Skin epidermis (tissue), 12 donors: ENCODE measurements at regions not wholly inside any gene's neighbourhood (a gene's known extent, or its start where the extent isn't known, plus 50 kb on each side); places are given as distances from the start of the nearest gene placed in this dataset.
"Not testable (repeated sequence)": the region's sequence is repeated elsewhere in the genome, so short reads cannot be mapped to it uniquely, and the experiment has no call there.

ENCODE experiments used
- H3K27ac ChIP-seq, 21 experiments: fragments of 200-600 bp; sonication (generic) in 11 of 21; one replicate each; pipeline ENCODE4 v1.5.0; 2020; ENCODE audit warnings: mild to moderate bottlenecking in 3 of 21, inconsistent platforms in 2 of 21, moderate library complexity in 2 of 21
- H3K4me3 ChIP-seq, 7 experiments: fragments of 200-600 bp; sonication (generic) in 2 of 7; one replicate each; pipeline ENCODE4 v1.5.0; 2020; ENCODE audit warnings: inconsistent platforms in 2 of 7, mild to moderate bottlenecking in 2 of 7, moderate library complexity in 1 of 7

DNA sequence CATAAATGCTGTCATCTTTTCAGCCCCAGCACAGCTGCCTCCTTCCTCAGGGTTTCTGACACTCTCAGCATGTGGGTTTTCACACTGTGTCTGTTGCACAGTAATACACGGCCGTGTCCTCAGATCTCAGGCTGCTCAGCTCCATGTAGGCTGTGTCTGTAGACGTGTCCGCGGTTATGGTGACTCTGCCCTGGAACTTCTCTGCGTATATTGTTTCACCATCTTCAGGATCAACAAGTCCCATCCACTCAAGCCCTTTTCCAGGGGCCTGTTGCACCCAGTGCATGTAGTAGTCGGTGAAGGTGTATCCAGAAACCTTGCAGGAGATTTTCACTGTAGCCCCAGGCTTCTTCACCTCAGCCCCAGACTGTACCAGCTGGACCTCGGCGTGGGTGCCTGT lies 1210.6 kb downstream of the TMEM121 start:
- Histone ChIP-seq H3K4me3 (no peak overlapping the region), H3K27ac (no peak overlapping the region)

DNA sequence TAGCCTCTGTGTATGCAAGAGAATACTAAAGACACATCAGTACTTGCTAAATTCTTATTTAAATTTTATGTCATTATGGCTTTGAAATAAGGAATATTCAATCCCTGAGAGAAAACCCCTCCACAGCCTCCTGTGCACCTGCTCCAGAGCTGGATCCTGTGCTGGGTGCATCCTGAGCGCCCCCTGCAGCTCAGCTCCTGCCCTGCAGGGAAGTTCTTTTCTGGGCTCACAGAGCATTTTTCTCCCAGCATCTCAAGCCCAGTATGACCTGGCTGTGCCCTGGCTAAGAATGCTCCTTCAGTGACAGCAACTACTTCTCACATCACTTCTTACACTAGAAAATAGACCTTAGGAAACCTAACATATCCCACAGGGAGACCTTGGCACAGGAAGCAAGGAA lies 1211.7 kb downstream of the TMEM121 start:
- no peak overlapping the region for H3K27ac ChIP-seq
- no peak overlapping the region for H3K4me3 ChIP-seq

- H3K4me3 ChIP-seq, H3K27ac ChIP-seq: not testable (repeated sequence)
Observed at GRCh38 chr14:106738598-106739258, 1212.3 kb downstream of the TMEM121 start.

GRCh38 chr14:106741086-106741827 lies 1214.9 kb downstream of the TMEM121 start:
- H3K4me3 ChIP-seq, H3K27ac ChIP-seq: not testable (repeated sequence)

DNA sequence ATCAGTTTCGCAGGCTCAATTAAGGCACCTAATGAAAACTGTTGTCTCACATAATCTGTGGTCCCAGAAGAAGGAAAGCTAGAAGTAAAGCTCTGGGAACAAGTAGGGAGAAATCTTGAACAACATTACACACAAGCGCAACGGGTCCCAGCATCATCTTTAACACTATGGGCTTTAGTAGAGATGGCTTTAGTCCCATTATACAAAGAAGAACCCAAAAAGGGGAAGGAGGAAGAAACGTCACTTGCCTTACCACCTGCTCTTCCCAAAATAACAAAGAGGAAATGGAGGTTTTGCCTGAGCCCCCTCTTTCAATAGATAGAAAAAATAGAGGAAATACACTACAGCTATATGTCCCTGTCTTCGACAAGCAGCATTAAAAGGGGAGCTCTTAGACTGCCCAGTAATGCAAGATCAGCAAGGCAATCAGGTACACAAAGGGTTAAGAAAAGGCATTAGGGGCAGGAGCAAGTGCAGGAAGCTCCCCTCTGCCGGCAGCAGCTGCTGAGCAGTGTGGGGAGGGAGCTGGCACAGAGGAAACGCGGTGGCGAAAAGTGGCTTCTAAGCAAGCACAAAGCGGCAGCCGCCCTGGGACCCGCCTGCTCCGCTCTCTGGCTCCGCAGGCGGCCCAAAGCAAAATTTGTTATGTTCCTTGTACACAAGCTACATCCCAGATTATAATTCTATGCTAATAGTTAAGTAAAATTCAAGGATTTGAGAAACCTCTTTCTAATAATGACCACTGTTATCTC lies 1218.8 kb downstream of the TMEM121 start:
- H3K4me3 ChIP-seq: not testable (repeated sequence)

GRCh38 chr14:106750089-106750488 lies 1223.7 kb downstream of the TMEM121 start:
- not testable (repeated sequence) for H3K4me3 ChIP-seq, H3K27ac ChIP-seq

More for the DNA sequence above, 1218.8 kb downstream of the TMEM121 start:
- not testable (repeated sequence) for H3K27ac ChIP-seq

DNA sequence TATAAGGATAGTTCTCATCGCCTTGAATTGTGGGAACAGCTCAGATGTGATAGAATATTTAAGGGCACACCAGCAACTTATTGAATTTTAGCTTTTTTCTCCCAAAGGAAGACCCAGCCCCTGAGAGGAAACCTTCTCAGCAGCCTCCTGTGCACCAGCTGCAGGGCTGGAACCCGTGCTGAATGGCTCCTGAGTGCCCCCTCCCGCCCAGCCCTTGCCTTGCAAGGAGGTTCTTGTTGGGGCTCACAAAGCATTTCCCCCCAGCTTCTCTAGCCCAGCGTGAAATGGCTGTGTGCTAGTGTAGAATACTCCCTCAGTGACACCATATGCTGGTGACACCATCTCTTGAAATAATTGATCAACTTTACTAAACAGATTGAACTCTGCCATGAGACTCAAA lies 1227.4 kb downstream of the TMEM121 start:
- not testable (repeated sequence) for H3K27ac ChIP-seq, H3K4me3 ChIP-seq

DNA sequence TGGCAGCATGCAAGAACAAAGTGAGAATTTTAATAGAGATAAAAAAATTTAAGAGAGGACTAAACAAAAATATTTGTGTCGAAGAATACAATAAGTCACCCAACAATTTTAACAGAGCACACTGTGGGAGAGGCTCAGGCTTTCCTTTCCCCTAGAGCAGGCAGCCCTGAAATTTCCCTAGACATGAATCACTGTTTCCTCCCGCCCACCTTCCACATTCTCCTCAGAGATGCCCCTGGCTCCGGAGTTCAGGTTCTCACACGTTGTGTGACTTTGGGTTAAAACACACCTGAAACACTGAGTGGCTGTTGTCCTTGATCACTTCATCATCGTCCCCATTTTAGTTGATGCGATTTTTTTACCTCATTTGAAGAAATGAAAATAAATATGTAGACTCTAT lies 1231.1 kb downstream of the TMEM121 start:
- H3K27ac ChIP-seq, H3K4me3 ChIP-seq: not testable (repeated sequence)

GRCh38 chr14:106761886-106762816 lies 1235.8 kb downstream of the TMEM121 start:
- H3K27ac ChIP-seq, H3K4me3 ChIP-seq: not testable (repeated sequence)

- not testable (repeated sequence) for H3K4me3 ChIP-seq, H3K27ac ChIP-seq
Observed at GRCh38 chr14:106764968-106765369, 1238.6 kb downstream of the TMEM121 start.

GRCh38 chr14:106766145-106766544 lies 1239.8 kb downstream of the TMEM121 start:
- no peak overlapping the region for H3K4me3 ChIP-seq
- no peak overlapping the region for H3K27ac ChIP-seq

DNA sequence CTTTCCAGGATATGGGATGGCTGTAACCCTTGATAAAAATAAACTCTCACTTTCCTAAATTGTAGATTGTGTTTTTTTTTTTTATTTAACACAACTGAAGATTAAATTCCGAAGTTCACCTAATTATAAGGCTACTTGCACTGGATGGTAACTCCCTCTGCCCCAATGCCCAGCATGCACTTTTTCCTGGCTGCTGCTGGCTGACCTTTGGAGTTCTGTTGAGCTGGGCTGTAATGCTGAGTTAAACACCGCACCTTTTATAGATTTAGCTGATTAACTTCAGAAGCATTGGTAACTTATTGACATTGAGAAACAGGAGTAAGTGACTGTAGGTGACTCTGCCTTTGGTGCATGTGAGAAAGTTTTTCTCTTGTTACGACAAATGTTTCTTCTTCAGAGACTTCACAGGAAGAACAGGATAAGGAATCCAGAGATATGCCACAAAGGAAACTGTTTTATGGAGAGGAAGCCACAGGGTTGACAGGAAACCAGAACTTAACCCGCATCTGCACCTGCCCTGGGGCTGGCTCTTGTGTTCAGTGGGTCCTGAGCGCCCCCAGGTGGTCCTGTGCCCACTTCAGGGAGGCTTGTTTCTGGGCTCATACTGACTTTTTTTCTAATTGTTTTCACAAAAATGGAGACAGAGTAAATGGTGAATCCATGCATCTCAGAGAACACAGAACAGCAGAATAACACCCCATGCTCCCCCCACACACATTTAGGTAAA lies 1240.3 kb downstream of the TMEM121 start:
- H3K4me3 ChIP-seq, H3K27ac ChIP-seq: not testable (repeated sequence)

- not testable (repeated sequence) for H3K27ac ChIP-seq, H3K4me3 ChIP-seq
Observed at GRCh38 chr14:106768230-106768629, 1241.8 kb downstream of the TMEM121 start.

DNA sequence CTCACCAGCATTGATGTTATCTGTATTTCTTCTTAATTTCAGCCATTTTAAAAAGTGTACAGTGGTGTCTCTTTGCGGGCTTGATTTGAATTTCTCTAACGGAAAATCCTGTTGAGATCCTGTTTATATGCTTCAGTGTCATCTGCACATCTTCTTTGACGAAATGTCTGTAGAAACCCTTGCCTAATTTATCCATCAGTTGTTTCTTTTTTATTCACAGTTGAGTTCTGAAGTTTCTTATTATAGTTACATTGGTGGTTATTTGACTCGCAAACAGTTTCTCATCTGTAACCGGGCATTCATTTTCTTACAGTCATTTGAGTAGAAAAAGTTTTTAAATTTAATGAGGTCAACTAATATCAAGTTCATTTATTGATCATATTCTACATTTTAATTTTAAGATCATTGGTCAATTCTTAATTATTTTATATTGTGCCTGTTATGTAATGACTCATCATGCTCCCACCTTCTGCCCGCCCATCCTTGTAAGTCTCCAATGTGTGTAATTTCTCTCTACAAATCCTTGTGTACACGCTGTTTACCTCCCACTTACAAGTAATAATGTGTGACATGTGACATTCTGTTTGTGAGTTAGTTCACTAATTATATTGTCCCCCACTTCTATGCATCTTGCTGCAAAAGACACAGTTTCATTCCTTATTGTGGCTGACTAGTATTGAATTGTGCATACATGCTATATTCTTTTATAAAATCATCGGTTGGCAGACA lies 1242.8 kb downstream of the TMEM121 start:
- not testable (repeated sequence) for H3K4me3 ChIP-seq, H3K27ac ChIP-seq

DNA sequence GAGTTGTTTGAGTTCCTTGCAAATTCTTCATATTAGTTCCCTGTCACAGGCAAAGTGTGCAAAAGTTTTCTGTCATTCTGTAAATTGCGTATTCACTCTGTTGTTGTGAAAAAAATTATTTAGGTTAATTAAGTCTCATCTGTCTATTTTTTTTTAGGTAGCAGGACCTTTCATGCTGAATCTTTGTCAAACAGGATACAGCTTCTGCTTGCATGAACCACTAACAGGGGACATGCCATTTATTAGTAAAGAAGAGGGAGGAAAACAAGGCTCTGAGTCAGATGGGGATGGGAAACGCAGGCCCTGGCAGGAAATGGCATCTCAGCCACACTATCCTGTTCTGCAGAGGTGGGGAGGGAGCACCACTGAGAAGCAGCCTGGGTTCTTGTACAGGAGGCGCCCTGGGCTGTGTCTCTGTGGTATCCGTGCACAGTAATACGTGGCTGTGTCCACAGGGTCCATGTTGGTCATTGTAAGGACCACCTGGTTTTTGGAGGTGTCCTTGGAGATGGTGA lies 1243.8 kb downstream of the TMEM121 start:
- H3K27ac ChIP-seq, H3K4me3 ChIP-seq: not testable (repeated sequence)

DNA sequence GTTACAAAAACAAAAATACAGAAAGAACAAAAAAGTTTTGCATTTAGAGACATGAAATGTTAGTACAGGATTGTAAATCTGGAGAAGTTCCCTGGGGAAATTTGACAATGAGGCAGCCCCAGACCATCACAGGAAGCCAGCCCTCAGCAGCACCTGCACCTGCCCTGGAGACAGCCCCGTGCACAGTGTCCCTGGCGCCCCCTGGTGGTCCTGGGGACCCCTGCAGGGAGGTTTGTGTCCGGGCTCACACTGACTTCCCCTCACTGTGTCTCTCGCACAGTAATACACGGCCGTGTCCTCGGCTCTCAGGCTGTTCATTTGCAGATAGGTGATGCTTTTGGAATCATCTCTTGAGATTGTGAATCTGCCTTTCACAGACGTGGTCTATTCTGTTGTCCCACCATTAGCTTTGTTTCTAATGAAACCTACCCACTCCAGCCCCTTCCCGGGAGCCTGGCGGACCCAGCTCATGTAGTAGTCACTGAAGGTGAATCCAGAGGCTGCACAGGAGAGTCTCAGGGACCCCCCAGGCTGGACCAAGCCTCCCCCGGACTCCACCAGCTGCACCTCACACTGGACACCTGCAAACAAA lies 1248.6 kb downstream of the TMEM121 start:
- H3K4me3 ChIP-seq, H3K27ac ChIP-seq: not testable (repeated sequence)

- no peak overlapping the region for H3K4me3 ChIP-seq
- H3K27ac ChIP-seq: no peak overlapping the region
Observed at GRCh38 chr14:106776395-106776983, 1250.1 kb downstream of the TMEM121 start.
